Neutrophil (primary cell): ENCODE measurements at regions not wholly inside any gene's neighbourhood (a gene's known extent, or its start where the extent isn't known, plus 50 kb on each side); places are given as distances from the start of the nearest gene placed in this dataset.
"Not testable (repeated sequence)": the region's sequence is repeated elsewhere in the genome, so short reads cannot be mapped to it uniquely, and the experiment has no call there.

Experiments used
- H3K27ac ChIP-seq: fragments of 200-600 bp; sonication (generic); 2 replicates; pipeline ENCODE4 v1.5.1; 2016; ENCODE audit warnings: mild to moderate bottlenecking, moderate library complexity
- H3K27me3 ChIP-seq: fragments of 200-600 bp; sonication (generic); 2 replicates; pipeline ENCODE4 v1.6.0; 2016; ENCODE audit warnings: mild to moderate bottlenecking
- H3K36me3 ChIP-seq: fragments of 200-600 bp; sonication (generic); 2 replicates; pipeline ENCODE4 v1.5.1; 2017
- H3K4me1 ChIP-seq, 2 experiments: fragments of 200-600 bp in 1 of 2; sonication (generic) in 1 of 2; 1 replicate in 1 of 2; 2 replicates in 1 of 2; pipeline versions ENCODE4 v1.5.1 to v1.6.1; 2013 to 2016; ENCODE audit warnings: low read depth in 1 of 2, low read length in 1 of 2, mild to moderate bottlenecking in 1 of 2, moderate library complexity in 1 of 2; ENCODE audit not compliant: control insufficient read depth in 1 of 2, insufficient read depth in 1 of 2
- H3K4me3 ChIP-seq, 2 experiments: fragments of 200-600 bp in 1 of 2; sonication (generic) in 1 of 2; 1 replicate in 1 of 2; 2 replicates in 1 of 2; pipeline ENCODE4 v1.5.1; 2013 to 2016; ENCODE audit warnings: low read depth in 1 of 2, low read length in 1 of 2, mild to moderate bottlenecking in 1 of 2, moderate library complexity in 1 of 2
- H3K9me3 ChIP-seq: fragments of 200-600 bp; sonication (generic); 2 replicates; pipeline ENCODE4 v1.5.1; 2016
- CTCF ChIP-seq: fragments of 200-600 bp; sonication (generic); IDR thresholded peaks from 2 replicates; pipeline ENCODE4 v1.5.1; 2016; ENCODE audit warnings: antibody characterized with exemption

DNA sequence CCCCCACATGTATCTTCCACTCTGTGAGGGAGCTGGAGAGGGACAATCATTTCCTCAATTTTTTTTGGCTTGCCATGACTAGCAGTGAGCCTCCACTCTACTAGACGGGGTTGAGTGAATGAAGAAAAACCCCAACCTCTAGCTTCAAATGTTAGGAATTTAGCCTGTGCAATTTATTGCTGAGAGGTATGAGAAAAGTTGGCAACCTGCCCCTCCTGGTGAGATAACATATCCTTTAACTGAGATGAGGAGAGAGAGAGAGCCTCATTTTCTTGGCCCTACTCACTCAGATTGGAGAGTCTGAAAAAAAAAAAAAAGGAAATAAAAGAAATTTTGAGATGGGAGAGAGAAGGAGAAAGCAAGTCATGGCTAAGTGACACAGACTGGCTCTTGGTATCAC, 218.2 kb upstream of the CARD18 start:
- H3K27me3 ChIP-seq, result no peaks in the 10 kb centered on the region
- TF ChIP-seq CTCF, result no peak
- H3K27ac ChIP-seq, result no peak overlapping the region
- H3K4me3 ChIP-seq, result no peak overlapping the region
- no peaks in the 10 kb centered on the region for H3K9me3 ChIP-seq
- no peaks in the 10 kb centered on the region for H3K36me3 ChIP-seq
- H3K4me1 ChIP-seq, result no peaks in the 10 kb centered on the region

- no peaks in the 10 kb centered on the region for H3K27me3 ChIP-seq
Measured at GRCh38 chr11:105357146-105357545, 217.6 kb upstream of the CARD18 start.

GRCh38 chr11:105349867-105350266, 210.3 kb upstream of the CARD18 start:
- H3K4me3 ChIP-seq, H3K36me3 ChIP-seq, H3K4me1 ChIP-seq, H3K9me3 ChIP-seq, H3K27ac ChIP-seq, H3K27me3 ChIP-seq: not testable (repeated sequence)

More at GRCh38 chr11:105357146-105357545, 217.6 kb upstream of the CARD18 start:
- H3K36me3 ChIP-seq, result no peaks in the 10 kb centered on the region
- TF ChIP-seq CTCF, result no peak
- no peaks in the 10 kb centered on the region for H3K4me1 ChIP-seq
- H3K9me3 ChIP-seq, result no peaks in the 10 kb centered on the region
- H3K4me3 ChIP-seq, result no peak overlapping the region
- H3K27ac ChIP-seq, result no peak overlapping the region

GRCh38 chr11:105344938-105345337, 205.4 kb upstream of the CARD18 start:
- Histone ChIP-seq H3K9me3 (no peaks in the 10 kb centered on the region), H3K27ac (no peak overlapping the region), H3K4me3 (no peak overlapping the region), H3K36me3 (no peaks in the 10 kb centered on the region), H3K27me3 (no peaks in the 10 kb centered on the region), H3K4me1 (no peaks in the 10 kb centered on the region)
- no peak for TF ChIP-seq CTCF

DNA sequence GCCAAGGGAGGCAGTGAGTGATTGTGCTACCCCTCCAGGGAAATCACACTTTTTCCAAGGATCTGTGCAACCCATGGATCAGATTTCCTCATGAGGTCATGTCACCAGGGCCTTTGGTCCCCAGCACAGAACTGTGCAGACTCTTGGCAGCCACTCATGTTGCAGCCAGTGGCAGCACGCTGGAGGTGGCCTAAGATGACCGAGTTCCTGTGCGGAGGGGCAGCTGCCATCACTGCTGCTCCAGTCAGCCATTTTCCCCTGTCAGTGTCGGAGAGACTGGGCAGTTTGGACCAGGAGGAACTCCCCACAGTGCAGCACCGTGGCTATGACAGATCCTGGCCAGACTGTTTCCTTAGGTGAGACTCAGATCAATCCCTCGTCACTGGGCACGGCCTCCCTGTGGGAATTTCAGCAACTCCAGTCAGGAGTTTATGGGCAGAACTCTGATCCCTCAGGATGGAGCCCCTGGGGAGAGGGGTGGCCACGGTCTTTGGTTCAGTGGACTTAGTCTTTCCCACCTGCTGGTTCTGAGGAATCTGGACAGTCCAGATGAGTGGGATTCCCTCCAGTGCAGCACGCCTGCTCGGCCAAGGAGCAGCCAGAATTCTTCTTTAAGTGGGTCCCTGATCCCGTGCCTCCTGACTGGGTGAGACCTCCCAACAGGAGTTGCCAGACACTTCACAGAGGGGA, 194.6 kb upstream of the CARD18 start:
- no peaks in the 10 kb centered on the region for H3K9me3 ChIP-seq
- no peaks in the 10 kb centered on the region for H3K36me3 ChIP-seq
- no peaks in the 10 kb centered on the region for H3K4me1 ChIP-seq
- no peak overlapping the region for H3K27ac ChIP-seq
- TF ChIP-seq CTCF, result no peak
- no peaks in the 10 kb centered on the region for H3K27me3 ChIP-seq
- H3K4me3 ChIP-seq, result no peak overlapping the region

DNA sequence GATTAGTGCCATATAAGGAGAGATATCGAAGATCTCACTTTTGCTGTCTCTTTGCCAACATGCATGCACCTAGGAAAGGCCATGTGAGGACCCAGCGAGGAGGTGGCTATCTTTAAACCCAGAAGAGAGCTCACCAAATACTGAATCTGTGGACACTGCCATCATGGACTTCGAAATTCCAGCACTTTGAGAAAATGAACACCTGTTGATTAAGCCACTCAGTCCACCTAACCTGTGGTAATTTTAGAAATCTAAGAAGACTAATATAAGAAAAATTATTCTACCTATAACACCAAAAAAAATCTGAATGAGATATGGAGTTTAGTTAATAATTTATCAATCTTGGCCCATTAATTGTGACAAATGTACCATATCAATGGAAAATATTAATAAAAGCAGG, 193.6 kb upstream of the CARD18 start:
- no peaks in the 10 kb centered on the region for H3K9me3 ChIP-seq
- TF ChIP-seq CTCF, result no peak
- H3K27ac ChIP-seq, result no peak overlapping the region
- no peaks in the 10 kb centered on the region for H3K27me3 ChIP-seq
- no peaks in the 10 kb centered on the region for H3K4me1 ChIP-seq
- H3K4me3 ChIP-seq, result no peak overlapping the region
- H3K36me3 ChIP-seq, result no peaks in the 10 kb centered on the region
